Upper lobe of right lung (tissue), 1 donor: ENCODE measurements at regions not wholly inside any gene's neighbourhood (a gene's known extent, or its start where the extent isn't known, plus 50 kb on each side); places are given as distances from the start of the nearest gene placed in this dataset.

Experiments
- ATAC-seq: fragments of 200-7000 bp; cut with Tn5 transposase; one replicate; pipeline ENCODE4 v1.9.1; 2020; ENCODE audit warnings: mild to moderate bottlenecking, moderate library complexity
- DNase-seq: peaks from one replicate; pipeline ENCODE4 v3.0.0-alpha.2; 2020
- H3K27ac ChIP-seq: fragments of 200-600 bp; one replicate; pipeline ENCODE4 v1.8.0; 2022
- H3K27me3 ChIP-seq: fragments of 200-600 bp; one replicate; pipeline ENCODE4 v1.8.0; 2022; ENCODE audit warnings: mild to moderate bottlenecking
- H3K36me3 ChIP-seq: fragments of 200-600 bp; one replicate; pipeline ENCODE4 v1.8.0; 2022
- H3K4me1 ChIP-seq: fragments of 200-600 bp; one replicate; pipeline ENCODE4 v1.8.0; 2022
- H3K4me3 ChIP-seq: fragments of 200-600 bp; one replicate; pipeline ENCODE4 v1.8.0; 2022; ENCODE audit warnings: mild to moderate bottlenecking
- H3K9me3 ChIP-seq: fragments of 200-600 bp; one replicate; pipeline ENCODE4 v1.8.0; 2022
- intact Hi-C: fragments of 100-400 bp; cut with DNase I; formaldehyde crosslinking; loops from one replicate; pipeline ENCODE4 v1.11.0; 2022
- TF ChIP-seq, protein P1 (sequence below): fragments of 200-600 bp; IDR thresholded peaks from one replicate; pipeline ENCODE4 v1.8.0; 2022; ENCODE audit warnings: antibody characterized with exemption
- donor health status: DM: no; HTN: yes; CAD: no; lungs with severe emphysema.

DNA sequence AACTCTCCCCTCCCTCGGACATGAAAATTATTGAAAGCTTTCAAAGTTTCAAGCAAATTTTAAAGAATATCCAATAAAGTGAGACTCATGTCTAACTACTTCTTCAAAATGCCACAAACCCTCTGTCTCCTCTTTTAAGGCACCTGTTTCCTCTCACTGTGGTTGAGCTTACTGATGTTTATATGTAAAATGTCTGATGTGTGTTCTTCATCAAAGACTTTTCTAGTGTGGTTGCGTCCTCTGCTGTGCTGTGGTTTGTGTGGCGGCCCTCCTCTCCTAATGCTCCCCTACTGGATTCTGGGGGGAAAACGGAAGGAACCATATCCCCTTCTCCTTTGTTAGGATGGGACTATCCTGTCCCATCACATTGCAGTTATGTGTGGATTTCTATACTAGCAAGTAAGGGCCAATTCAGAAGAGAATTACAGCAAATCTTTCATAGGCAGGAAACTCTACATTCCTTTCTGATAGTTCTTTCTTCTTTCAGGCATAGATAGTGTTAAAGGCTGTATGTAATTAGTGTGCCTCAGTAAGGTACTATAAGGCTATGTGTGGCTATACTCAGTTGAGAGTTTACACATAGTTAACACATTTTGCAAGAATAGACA is 221.0 kb upstream of the GPRIN3 start:
- Histone ChIP-seq H3K4me3 (no peak overlapping the region), H3K4me1 (no peaks in the 10 kb centered on the region), H3K9me3 (no peaks in the 10 kb centered on the region), H3K27me3 (no peaks in the 10 kb centered on the region), H3K36me3 (no peaks in the 10 kb centered on the region), H3K27ac (no peak overlapping the region)
- intact Hi-C loops = no loop called here
- no peak for ATAC-seq
- TF ChIP-seq, protein P1, sequence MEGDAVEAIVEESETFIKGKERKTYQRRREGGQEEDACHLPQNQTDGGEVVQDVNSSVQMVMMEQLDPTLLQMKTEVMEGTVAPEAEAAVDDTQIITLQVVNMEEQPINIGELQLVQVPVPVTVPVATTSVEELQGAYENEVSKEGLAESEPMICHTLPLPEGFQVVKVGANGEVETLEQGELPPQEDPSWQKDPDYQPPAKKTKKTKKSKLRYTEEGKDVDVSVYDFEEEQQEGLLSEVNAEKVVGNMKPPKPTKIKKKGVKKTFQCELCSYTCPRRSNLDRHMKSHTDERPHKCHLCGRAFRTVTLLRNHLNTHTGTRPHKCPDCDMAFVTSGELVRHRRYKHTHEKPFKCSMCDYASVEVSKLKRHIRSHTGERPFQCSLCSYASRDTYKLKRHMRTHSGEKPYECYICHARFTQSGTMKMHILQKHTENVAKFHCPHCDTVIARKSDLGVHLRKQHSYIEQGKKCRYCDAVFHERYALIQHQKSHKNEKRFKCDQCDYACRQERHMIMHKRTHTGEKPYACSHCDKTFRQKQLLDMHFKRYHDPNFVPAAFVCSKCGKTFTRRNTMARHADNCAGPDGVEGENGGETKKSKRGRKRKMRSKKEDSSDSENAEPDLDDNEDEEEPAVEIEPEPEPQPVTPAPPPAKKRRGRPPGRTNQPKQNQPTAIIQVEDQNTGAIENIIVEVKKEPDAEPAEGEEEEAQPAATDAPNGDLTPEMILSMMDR = no peak
- no peak for DNase-seq

DNA sequence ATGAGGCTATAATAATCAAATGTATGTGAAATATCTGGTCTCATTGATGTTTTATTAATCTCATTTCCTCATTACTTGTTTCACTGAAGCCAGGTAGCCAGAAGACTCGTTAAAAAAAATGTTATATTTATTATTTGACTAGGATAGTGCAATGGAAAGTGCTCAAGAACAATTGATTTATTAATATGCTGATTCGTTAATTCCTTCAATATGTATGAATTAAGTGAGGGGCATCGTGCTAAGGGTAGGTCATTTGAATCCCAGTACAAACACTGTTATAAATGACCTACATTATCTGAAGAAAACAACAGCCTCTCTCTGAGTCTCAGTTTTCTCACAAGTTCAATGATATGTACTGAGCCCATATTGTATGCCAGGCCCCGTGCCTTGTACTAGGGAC is 214.2 kb upstream of the GPRIN3 start:
- Histone ChIP-seq H3K4me3 (no peak overlapping the region), H3K27me3 (peaks cover 3% of the 10 kb centered on the region), H3K9me3 (no peaks in the 10 kb centered on the region), H3K4me1 (no peaks in the 10 kb centered on the region), H3K36me3 (no peaks in the 10 kb centered on the region), H3K27ac (no peak overlapping the region)
- intact Hi-C loops = no loop called here
- TF ChIP-seq, protein P1 = no peak
- ATAC-seq = no peak
- no peak for DNase-seq

DNA sequence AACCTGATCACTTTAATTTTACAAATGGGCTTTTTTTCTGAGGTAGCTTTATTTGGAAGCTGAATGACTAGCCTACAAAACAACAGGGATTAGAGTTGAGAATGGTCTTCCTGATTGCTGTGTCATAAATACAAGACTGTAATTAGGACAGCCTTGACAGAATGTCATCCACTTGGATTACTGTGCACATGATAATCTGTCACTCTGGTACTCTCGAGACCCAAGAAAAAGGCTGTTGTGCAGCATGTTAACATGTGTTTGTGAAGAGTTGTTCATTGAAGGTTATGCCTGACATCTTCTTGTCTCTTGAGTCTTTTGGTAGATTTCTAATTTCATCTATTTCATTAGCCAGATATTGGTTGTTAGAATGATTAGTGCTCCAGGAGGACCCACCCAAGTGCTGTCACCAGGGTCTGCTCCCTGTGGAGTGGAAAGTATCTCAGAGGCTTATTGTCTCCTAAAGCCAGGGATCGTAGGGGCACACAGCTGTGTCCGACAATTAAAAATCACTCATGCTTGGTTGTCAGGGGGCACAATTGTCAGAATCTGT is 212.2 kb upstream of the GPRIN3 start:
- no peak for ATAC-seq
- intact Hi-C loops = no loop called here
- TF ChIP-seq, protein P1 = no peak

DNA sequence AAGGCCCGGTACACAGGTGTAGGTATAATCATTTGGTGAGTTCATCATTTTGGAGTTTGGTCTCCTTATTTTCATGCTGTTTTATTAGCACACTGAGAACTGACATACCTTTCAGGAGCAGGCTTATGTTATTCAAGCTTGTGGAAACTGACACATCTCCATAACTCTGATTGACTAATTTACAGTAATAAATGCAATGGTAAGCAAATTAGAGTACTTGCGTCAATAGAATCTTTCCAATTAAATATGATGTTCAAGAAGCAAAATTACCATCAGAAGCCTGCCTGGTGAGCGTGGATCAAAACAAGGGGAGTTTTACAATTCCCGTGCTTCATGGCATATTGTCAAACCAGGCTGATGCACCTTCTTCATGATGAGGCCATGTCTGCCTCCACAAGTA is 210.7 kb upstream of the GPRIN3 start:
- no peaks in the 10 kb centered on the region for H3K36me3 ChIP-seq
- H3K4me3 ChIP-seq = no peak overlapping the region
- TF ChIP-seq, protein P1 = no peak
- no peak for DNase-seq
- intact Hi-C loops = no loop called here
- no peaks in the 10 kb centered on the region for H3K9me3 ChIP-seq
- H3K4me1 ChIP-seq = no peaks in the 10 kb centered on the region
- peaks cover 1% of the 10 kb centered on the region for H3K27me3 ChIP-seq
- H3K27ac ChIP-seq = no peak overlapping the region
- no peak for ATAC-seq

More for the DNA sequence above, 212.2 kb upstream of the GPRIN3 start:
- no peak overlapping the region for H3K27ac ChIP-seq
- H3K36me3 ChIP-seq = no peaks in the 10 kb centered on the region
- peaks cover 3% of the 10 kb centered on the region for H3K27me3 ChIP-seq
- H3K9me3 ChIP-seq = no peaks in the 10 kb centered on the region
- no peak for DNase-seq
- no peaks in the 10 kb centered on the region for H3K4me1 ChIP-seq
- no peak overlapping the region for H3K4me3 ChIP-seq

DNA sequence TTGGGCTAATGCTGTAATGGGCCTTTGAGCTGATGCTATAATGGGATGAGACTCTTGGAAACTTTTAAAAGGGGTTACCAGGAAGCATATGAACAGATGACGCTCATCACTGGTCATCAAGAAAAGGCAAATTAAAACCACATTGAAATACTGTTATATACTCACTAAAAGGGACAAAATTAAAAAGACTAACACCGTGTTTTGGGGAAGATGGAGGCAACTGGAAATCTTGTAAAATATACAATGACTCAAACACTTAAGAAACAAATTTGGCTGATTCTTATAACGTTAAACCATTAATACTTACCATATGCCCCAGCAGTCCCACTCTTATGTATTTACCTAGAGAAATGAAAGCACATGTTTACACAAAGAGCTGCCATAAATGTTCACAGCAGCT is 207.2 kb upstream of the GPRIN3 start:
- no peaks in the 10 kb centered on the region for H3K9me3 ChIP-seq
- no peak overlapping the region for H3K27ac ChIP-seq
- H3K4me1 ChIP-seq = no peaks in the 10 kb centered on the region
- ATAC-seq (no peak), DNase-seq (no peak)
- TF ChIP-seq, protein P1 = no peak
- H3K27me3 ChIP-seq = no peaks in the 10 kb centered on the region
- no peak overlapping the region for H3K4me3 ChIP-seq
- no peaks in the 10 kb centered on the region for H3K36me3 ChIP-seq
- intact Hi-C loops = no loop called here

DNA sequence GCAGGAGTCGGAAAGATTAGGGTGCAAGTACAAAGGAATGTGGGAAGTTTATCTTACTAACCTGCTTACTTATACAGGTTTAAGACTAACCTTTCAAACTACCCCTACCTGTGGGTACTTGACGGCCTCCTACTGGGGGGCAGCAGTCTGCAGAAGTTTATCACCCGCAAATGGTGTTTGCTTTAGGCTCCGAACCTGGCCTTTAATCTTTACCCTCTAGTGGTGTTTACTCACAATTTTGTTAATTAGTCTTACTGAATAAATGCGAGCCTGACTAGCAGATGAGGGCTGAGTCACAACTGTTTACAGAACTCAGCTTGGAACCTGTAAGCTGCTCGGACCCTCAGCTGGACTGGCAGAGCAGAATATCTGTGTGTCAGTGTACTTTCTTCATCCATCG is 204.2 kb upstream of the GPRIN3 start:
- Histone ChIP-seq H3K27me3 (no peaks in the 10 kb centered on the region), H3K4me3 (no peak overlapping the region), H3K36me3 (no peaks in the 10 kb centered on the region), H3K27ac (no peak overlapping the region), H3K4me1 (no peaks in the 10 kb centered on the region), H3K9me3 (no peaks in the 10 kb centered on the region)
- no peak for ATAC-seq
- DNase-seq = no peak
- TF ChIP-seq, protein P1 = no peak
- intact Hi-C loops = no loop called here
